COR-L47 (cell line): ENCODE measurements at regions not wholly inside any gene's neighbourhood (a gene's known extent, or its start where the extent isn't known, plus 50 kb on each side); places are given as distances from the start of the nearest gene placed in this dataset.
"Not testable (repeated sequence)": the region's sequence is repeated elsewhere in the genome, so short reads cannot be mapped to it uniquely, and the experiment has no call there.

ENCODE experiments used
- DNase-seq: peaks from one replicate; lab custom pipeline; 2025; lab: John Stamatoyannopoulos, UW

DNA sequence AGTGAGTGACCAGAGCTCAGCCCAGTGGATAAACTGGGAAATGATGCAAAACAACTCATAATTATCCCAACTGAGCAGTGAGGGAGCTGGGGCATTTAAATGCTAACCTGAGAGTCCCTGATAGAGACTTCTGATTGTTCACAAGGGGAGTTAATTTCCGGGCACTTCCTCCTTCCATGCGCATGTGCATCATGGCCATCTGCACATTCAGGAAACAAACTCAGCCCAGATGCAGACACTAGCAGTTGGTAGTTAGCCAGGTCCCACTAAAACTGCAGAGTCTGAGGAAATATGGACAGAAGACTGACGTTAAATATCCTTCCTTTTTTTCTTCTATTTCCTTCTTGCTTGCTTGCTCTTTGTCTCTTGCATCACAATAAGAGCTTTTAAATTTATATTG is 852.1 kb upstream of the LRRC4C start:
- DNase-seq = no peak

DNA sequence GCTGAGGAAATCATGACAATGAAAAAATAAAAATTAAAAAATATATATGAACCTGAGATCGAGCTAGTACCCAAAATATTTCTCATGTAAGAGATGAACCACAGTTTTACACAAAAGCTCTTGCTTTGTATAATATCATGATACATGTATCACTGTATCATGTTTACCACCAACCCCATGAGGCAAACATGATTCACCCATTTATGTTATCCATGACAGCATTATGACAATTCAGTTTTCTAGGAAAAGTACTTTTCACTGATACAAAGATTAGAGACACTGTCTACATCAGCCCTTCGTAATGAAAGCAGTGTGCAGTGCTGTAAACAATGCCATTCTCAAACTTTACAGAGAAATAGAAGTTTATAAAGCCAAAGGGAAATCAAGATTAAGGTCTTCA is 852.5 kb upstream of the LRRC4C start:
- DNase-seq = no peak

DNA sequence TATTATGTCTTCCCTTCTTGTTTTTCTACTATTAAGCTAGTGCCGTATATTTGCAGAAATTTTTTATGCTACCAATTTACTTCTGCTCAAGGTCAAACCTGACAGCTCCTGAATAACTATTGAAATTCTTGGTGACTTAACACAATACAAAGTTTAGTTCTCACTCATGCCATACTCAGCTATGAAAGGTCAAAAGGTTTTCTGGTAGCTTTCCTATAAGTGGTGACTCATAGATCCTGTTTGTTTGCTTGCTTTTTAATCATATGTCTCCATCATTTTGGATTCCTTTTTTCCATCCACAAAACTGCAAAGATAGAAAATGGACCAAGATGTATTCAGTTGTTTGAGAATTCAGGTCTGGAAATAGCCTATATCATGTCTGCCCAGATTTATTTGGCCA is 855.8 kb upstream of the LRRC4C start:
- DNase-seq = no peak

DNA sequence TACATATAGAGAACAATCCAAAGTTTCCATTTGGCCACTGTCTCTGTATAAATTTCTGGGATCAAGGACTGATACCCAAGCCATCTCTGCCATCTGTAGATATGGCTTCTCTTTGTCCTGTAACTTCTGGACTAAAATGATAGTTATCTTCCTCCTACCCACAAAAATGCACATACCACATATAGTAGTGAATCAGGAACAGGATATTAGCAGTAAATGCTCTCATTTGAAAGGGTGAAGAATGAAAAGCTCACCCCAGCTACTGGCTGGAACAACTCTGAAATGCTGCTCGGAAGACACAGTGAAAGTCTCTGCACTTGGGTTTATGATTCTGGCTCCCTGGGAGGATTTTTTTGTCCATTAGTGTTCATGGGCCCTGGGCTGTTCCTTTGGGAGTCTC is 856.4 kb upstream of the LRRC4C start:
- no peak for DNase-seq

GRCh38 chr11:42319921-42320320 is 860.5 kb upstream of the LRRC4C start:
- DNase-seq = no peak

DNA sequence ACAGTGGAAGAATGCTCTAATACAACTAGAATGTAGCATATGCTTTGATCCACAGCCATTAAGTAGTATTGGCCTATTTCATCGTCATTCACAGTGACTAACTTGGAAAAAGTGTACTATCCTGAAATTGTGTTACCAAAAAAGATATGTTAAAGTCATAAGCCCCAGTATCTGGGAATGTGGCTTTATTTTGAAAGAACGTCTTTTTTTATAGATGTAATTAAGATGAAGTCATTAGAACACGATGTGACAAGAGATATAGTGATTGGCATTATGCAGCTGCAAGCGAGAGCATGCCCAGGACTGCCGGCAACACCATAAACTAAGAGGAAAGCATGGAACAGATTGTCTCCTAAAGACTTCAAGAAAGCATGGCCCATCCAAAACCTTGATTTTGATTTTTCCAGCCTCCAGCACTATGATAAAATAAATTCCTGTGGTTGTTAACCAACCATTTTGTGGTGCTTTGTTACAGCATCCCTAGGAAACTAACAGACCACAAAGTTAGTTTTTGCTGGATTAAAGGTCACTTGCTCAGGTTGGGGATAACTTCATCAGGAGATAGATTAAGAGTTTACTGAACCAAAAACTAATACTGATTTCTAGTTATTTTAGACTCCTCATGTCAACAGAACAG is 870.6 kb upstream of the LRRC4C start:
- no peak for DNase-seq

DNA sequence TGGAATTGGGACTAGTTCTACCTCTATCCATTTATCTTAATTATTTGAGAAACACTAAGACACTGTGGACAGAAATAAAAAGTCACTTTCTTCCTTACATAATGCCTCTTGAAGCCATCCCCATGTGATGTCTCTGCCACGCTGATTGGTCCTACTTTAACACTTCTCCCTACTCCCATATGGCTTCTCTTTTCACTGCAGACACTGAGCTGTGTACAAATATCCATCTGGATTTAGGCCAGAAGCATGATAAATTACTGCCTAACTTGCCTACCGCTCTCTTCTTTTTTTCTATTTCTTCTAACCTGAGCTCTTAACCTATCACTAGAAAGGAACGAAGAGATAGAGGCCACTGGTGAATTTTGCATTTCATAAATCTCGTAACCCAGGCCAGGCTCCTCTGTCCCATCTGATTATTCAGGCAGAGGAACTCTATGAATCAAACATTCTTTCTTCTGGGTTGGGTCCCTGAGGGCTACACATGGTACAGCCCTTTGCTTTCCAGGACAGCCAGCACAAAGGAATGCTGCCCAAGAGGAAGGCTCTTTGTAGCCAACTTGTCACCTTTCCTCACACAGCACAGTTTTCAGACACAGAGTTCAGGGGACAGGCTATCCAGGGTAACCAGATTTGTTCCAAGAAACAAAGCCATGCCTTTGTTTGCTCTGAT is 878.5 kb upstream of the LRRC4C start:
- DNase-seq = no peak

- DNase-seq = no peak
Observed at GRCh38 chr11:42344204-42344792, 884.8 kb upstream of the LRRC4C start.

DNA sequence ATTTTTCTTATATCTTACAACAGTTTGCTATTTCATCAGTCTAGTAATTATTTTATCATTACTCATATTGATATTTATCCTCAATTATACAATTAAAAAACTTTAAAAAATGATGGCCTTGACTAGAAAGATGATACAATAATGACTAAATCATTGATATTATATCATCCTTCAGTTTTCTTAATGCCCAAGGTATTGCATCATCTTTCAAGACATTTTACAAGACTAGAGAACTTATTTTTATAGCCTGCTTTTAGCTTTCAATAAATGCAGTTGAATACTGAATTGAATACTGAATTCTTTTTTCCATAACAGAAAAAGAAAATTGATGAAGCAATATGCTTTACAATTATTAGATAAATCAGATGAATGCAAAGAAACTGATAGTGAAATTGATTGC is 886.5 kb upstream of the LRRC4C start:
- no peak for DNase-seq

GRCh38 chr11:42363701-42364100 is 904.2 kb upstream of the LRRC4C start:
- DNase-seq = no peak

DNA sequence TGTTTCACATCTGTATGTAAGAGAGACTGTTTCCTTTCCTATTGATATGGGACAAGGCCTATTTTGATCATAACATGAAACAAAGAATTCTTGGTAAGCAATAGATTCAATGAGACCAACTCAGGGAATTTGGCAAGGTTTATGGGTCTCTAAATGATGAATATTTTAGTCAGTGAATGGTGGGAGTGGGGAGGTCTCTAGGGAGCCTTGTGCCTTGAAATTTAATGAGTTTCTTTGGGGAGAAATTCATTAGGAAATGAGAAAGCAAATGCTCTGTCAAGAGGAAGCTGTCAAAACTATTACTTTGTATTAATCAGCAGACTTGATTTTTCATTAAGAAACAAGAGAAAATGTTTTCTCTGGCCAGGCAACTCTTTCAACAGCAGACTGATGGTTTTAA is 921.7 kb upstream of the API5 start:
- DNase-seq = no peak

DNA sequence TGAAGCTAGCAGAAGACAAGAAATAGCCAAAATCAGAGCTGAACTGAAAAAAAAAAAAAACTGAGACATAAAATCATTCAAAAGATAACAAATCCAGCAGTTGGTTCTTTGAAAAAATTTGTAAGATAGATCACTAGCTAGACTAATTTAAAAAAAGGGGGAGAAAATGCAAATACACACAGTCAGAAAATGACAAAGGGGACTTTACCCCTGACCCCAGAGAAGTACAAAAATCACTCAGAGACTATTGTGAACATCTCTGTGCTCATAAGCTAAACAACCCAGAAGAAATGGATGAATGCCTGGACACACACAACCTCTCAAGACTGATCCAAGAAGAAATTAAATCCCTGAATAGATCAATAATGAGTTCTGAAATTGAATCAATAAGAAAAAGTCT is 914.3 kb upstream of the API5 start:
- DNase-seq = no peak

GRCh38 chr11:42407341-42407740 is 904.5 kb upstream of the API5 start:
- DNase-seq = peak; percentile 39

DNA sequence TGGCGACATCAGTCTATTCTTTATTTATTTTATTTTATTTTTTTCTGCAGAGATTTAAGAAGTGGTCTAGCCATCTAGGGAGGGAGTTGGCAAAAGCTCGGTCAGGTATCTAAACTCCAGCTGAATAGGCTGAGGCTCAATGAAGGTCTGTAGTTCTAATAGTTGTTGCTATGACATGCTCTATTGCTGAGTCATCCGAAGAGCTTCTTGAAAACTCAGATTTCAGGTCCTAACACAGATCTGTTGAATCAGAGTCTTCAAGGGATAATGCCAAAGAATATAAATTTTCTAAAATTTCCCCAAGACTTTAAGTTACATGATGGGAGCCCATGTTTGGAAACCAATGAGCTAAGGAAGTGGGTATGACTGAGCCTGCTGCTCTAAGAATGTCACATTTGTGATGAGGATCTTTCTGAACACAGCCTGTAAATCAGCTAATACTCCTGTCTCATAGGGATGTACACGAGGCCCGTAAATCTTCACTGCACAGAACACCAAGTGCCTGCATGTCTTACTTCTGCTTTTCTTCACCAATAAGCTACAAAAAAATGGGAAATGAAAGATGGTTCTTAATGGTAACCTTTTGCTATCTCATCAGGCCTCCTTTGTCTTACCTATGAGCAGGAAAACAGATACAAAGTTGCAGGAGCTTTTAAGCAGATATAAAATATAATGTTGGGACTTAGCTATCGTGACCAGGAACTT is 901.4 kb upstream of the API5 start:
- no peak for DNase-seq

GRCh38 chr11:42412590-42412989 is 899.2 kb upstream of the API5 start:
- no peak for DNase-seq

GRCh38 chr11:42417691-42418090 is 894.1 kb upstream of the API5 start:
- DNase-seq = no peak

DNA sequence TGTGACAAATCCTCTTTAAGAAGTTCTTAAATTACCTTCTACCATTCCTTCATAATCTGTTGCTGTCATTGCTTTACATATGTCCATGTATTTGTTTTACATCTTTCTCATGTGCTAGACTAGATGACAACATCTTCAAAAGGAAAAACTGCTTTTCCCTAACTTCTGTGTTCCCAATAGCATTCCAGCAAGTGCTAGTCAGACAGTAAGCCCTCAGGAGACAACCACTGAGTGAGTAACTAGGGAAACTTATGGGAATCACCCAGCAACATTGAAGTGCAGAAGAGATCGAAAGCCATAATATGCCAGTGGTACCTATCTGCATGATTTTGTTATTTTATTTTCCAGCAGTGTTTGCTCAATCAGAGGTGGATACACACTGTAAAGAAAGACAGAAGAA is 889.7 kb upstream of the API5 start:
- no peak for DNase-seq

GRCh38 chr11:42434911-42435310 is 876.9 kb upstream of the API5 start:
- DNase-seq = not testable (repeated sequence)

GRCh38 chr11:42444406-42444805 is 867.4 kb upstream of the API5 start:
- DNase-seq = no peak

DNA sequence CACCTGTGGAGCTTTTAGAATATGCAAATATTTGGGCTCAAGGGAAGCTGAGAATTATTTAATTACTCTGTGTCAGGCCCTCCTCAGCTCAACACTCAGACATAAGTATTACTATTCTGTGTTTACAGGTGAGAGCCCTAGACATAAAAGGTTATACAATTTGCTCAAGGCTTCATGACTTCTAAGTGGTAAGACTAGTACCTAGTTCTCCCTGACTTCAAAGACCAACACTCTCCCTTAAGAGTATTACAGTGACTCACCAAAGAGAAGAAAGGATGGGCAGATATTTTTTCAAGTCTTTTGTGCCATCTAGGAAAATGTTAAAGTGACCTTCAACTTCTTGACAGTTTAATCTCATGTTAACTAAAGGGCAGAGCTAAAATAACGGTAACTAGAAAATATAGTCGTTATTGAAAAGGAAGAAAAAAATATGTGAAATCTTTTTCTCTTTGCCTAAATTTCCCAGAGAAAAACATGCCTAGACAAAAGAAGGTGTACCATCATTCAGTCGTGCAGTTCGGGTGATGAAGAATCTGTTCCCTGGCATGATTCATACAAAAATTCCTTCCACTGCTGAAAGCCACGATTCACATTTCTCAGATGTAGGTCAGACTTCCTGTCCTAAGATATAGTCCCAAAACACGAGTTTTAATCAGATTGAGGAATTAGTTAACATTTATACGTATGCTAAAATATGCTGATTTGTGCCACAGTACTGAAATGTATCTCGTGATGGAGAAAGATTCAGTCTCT is 849.1 kb upstream of the API5 start:
- DNase-seq = no peak

GRCh38 chr11:42465623-42466022 is 846.2 kb upstream of the API5 start:
- no peak for DNase-seq

GRCh38 chr11:42473106-42473505 is 838.7 kb upstream of the API5 start:
- no peak for DNase-seq
